ENCODE measurements at regions not wholly inside any gene's neighbourhood (a gene's known extent, or its start where the extent isn't known, plus 50 kb on each side); places are given as distances from the start of the nearest gene placed in this dataset.
"Not testable (repeated sequence)": the region's sequence is repeated elsewhere in the genome, so short reads cannot be mapped to it uniquely, and the experiment has no call there.

GRCh38 chr15:28789401-28790114 lies 58.9 kb downstream of the GOLGA6L7 start:
- POLR2A ChIA-PET; CTCF ChIA-PET; H3K36me3 ChIP-seq (ENCODE audit: control insufficient read depth in 2 of 2, insufficient read depth in 1 of 2, low read length in 2 of 2); H3K4me1 ChIP-seq (ENCODE audit: control insufficient read depth, insufficient read depth, low read length); H3K9me3 ChIP-seq (ENCODE audit: control insufficient read depth, insufficient read depth, low read depth, low read length): not testable (repeated sequence)
- peak overlapping the region; percentile 39 for H3K4me3 ChIP-seq (ENCODE audit: low read depth, low read length)
- H3K27ac ChIP-seq (ENCODE audit: extremely low read depth, low read depth, low read length): peak overlapping the region; percentile 16; the same call in 1 of the 2 replicates

- H3K27ac ChIP-seq (ENCODE audit: extremely low read depth, low read depth, low read length); POLR2A ChIA-PET; H3K4me1 ChIP-seq (ENCODE audit: control insufficient read depth, insufficient read depth, low read length); CTCF ChIA-PET; H3K4me3 ChIP-seq (ENCODE audit: low read depth, low read length); H3K9me3 ChIP-seq (ENCODE audit: control insufficient read depth, insufficient read depth, low read depth, low read length); H3K36me3 ChIP-seq (ENCODE audit: control insufficient read depth in 2 of 2, insufficient read depth in 1 of 2, low read length in 2 of 2): not testable (repeated sequence)
These were observed 59.6 kb downstream of the GOLGA6L7 start for GRCh38 chr15:28788649-28789400.

GRCh38 chr15:28788176-28788575 lies 60.3 kb downstream of the GOLGA6L7 start:
- H3K27ac ChIP-seq (ENCODE audit: extremely low read depth, low read depth, low read length); CTCF ChIA-PET; H3K4me3 ChIP-seq (ENCODE audit: low read depth, low read length); POLR2A ChIA-PET; H3K36me3 ChIP-seq (ENCODE audit: control insufficient read depth in 2 of 2, insufficient read depth in 1 of 2, low read length in 2 of 2); H3K9me3 ChIP-seq (ENCODE audit: control insufficient read depth, insufficient read depth, low read depth, low read length); H3K4me1 ChIP-seq (ENCODE audit: control insufficient read depth, insufficient read depth, low read length): not testable (repeated sequence)

- TF ChIP-seq EGR2 (tag by site-specific recombination; IDR thresholded peaks at IDR 0.05; ENCODE audit: low read depth) (no peak), KLF16 (tag by site-specific recombination; IDR thresholded peaks at IDR 0.05) (no peak), OSR2 (tag by site-specific recombination; IDR thresholded peaks at IDR 0.05) (no peak), ZNF354C (tag by site-specific recombination; IDR thresholded peaks at IDR 0.05; ENCODE audit: borderline replicate concordance, low read depth) (no peak), RBAK (tag by site-specific recombination; IDR thresholded peaks at IDR 0.05) (no peak), PATZ1 (tag by site-specific recombination; IDR thresholded peaks at IDR 0.05) (no peak), ZBTB44 (tag by site-specific recombination; IDR thresholded peaks at IDR 0.05) (no peak), ZNF626 (tag by site-specific recombination; IDR thresholded peaks at IDR 0.05) (no peak), ZNF280D (tag by site-specific recombination; IDR thresholded peaks at IDR 0.05) (no peak), OVOL3 (tag by site-specific recombination; IDR thresholded peaks at IDR 0.05) (no peak), ZNF670 (tag by site-specific recombination; IDR thresholded peaks at IDR 0.05; ENCODE audit: low read depth) (no peak), KLF8 (tag by site-specific recombination; IDR thresholded peaks at IDR 0.05) (no peak), ZBTB11 (tag by site-specific recombination; conservative IDR thresholded peaks at IDR 0.05; ENCODE audit: low read depth) (no peak), ZNF501 (tag by site-specific recombination; IDR thresholded peaks at IDR 0.05) (no peak), ZNF837 (tag by site-specific recombination; IDR thresholded peaks at IDR 0.05) (no peak)
- H3K4me1 ChIP-seq (ENCODE audit: control insufficient read depth, insufficient read depth, low read length): no peaks in the 10 kb centered on the region
- H3K36me3 ChIP-seq (ENCODE audit: control insufficient read depth in 2 of 2, insufficient read depth in 1 of 2, low read length in 2 of 2): no peaks in the 10 kb centered on the region
- no peaks in the 10 kb centered on the region for H3K9me3 ChIP-seq (ENCODE audit: control insufficient read depth, insufficient read depth, low read depth, low read length)
- H3K4me3 ChIP-seq (ENCODE audit: low read depth, low read length): no peak overlapping the region
- POLR2A ChIA-PET: no interaction called here
- no peak overlapping the region for H3K27ac ChIP-seq (ENCODE audit: extremely low read depth, low read depth, low read length)
- CTCF ChIA-PET: interaction anchor here (0.6 kb wide), 1 partner anchor 304 kb away, joined by 3 read pairs; no protein-coding TSS in a partner anchor
These were observed 61.9 kb downstream of the GOLGA6L7 start for GRCh38 chr15:28786521-28786920.
